ENCODE measurements at regions not wholly inside any gene's neighbourhood (a gene's known extent, or its start where the extent isn't known, plus 50 kb on each side); places are given as distances from the start of the nearest gene placed in this dataset.
A peak's percentile ranks its signal among the peaks of the same experiment; 100 is the strongest.

DNA sequence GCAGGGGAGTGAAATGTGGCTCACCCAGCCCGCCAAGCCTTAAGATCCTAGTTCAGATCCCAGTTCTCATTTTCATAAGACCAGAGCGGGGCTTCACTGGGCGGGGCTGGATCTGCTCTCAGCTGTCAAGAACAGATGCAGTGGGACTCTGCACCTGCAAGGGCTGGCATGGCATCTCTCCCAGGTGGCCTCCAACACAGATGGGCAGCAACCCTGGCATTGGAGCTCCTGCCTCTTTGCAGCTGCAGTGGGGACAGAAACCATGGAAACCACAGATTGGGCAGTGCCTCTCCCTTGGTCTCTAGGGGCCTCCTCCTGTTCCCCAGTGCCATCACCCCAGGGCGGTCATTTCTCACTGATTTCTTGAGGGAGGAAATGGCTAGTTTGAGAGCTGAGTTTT is 267.7 kb downstream of the PRDM2 start:
- no peak for DNase-seq

DNA sequence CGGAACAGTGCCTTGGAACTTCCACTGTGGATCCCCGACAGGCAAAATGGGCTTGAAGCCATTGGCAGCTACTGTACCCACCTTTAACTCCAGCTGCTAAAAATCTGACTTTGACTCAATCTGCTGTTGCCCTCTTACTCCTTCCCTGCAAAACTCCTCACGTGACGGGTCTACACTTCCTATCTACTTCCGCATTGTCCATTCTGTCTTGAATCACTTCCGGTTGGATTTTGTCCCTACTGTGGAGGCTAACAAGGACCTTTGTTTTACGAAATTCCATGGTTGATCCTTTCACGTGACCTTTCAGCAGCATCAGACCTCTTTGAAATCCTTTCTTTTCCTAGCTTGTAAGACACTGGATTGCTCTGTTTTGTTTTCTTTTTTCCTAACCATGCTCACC is 268.4 kb downstream of the PRDM2 start:
- no peak for DNase-seq

DNA sequence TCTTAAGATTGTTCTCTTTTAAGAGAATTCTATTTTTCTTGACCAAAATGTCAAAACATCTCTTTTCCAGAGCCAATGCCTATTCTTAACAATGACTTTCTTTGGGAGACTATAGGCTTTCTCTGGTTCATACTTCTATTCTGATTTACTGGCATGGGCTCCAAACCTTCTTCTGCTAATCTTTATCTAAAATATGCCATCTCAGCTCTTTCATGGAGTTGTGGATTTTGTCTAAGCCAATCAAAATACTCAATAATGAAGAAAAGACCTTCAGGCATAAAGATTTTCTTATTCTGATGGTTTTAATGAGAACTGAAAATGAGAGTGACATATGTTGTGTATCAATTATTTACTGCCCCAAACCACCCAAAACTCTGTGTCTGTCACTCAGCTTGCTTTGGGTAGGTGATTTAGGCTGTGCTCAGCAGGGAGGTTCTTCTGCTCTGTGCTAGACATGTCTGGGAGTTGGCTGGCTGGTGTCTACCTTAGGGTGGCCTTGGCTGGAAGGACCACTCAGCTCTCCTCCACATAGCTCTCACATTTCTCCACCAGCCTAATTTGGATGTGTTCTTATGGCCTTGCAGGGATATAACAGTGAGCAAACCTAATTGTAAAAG is 270.8 kb downstream of the PRDM2 start:
- no peak for DNase-seq

DNA sequence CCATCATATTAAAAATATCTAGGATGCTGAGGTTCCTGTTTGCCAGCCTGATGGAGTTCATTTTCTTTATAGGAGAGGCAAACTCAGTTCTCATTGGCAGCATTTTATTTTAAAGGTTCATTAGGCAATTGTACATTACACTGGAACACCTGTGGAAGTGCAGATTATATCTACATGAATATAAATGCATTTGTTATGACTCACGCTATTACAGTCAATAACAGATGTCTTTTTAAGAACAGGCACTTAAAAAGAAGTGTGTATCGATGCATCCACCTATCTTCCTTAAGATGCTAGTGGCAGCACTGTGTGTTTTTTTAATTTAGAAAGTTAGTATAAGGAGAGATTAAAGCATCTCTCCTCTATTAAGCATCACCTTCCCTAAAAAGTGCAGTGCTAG is 276.5 kb downstream of the PRDM2 start:
- no peak for DNase-seq

DNA sequence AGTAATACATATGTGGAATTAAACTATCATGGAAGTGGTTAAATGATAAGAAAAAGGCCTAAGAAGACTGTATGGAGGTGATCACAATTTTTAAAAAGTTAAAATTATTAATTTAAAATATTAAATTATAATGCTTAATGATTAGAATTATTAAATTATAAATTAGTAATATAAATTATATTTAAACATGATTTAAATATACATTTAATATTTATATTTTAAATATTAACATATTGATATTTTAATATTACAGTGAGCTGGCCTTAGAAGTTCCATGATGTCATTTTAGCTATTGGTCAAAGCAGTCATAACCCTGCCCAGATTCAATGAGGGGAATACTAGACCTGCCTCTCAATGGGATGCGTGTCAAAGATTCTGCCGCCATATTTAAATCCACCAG is 281.2 kb downstream of the PRDM2 start:
- no peak for DNase-seq

DNA sequence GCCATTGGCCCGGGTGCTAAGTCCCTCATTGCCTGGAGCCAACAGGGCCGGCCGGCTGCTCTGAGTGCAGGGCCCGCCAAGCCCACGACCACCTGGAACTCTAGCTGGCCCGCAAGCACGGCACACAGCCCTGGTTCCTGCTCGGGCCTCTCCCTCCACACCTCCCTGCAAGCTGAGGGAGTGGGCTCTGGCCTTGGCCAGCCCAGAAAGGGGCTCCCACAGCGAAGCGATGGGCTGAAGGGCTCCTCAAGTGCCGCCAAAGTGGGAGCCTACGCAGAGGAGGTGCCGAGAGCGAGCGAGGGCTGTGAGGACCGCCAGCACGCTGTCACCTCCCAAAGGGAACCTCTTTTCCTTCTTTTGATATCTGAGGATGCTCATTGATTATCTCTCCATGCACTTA is 283.4 kb downstream of the PRDM2 start:
- DNase-seq, result no peak

DNA sequence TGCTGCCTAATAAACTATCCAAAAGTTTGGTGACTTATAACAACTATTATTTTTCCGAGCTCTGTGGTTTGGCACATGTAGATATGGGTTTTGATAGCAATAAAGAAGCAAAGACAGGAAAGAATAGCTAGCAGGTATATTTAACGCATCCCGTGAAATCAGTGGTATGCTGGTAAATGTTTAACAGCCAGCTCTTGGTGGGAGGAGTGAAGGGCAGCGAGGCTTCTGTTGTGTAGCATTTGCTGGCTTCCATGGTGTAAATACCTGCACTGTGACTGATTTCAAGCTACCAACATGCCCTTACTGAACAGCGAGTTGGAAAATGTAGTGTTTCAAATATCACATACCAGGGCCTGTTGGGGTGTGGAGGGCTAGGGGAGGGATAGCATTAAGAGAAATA is 291.0 kb downstream of the PRDM2 start:
- DNase-seq, result no peak

DNA sequence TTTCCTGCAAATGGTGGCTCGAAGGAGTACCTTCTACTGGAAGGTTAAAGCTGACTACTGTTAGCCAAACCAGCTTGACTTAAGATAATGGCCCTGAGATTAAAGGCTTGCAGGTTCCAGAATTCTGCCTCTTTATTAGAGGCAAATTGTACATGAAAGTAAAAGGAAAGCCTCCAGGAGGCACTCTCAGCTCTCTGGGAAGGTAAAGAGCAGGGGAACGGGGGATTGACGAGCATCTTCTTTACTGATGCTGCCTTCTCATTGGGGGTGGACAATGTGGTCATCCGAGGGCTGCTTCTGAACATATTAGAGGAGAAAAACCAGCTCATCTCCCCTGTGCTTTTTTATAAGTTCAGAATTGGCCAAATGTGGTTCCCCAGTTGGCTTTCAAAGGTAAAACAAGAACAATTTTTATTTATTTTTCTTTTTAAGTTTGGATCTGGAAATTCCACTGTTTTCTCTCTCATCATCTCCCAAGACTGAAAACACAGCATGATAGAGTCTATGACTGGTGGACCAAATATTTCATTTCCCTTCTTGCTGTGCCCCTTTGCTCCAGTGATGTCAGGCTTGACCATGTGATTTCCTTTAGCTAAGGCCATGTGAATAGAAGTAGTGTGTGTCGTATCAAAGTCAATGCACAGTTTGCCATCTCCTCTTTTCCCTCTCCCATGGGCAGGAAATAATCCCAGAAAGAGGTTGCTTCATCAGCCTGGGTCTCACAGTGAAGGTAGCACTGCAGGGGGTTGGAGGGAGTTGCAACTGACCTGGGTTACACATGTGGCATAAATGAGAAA is 292.7 kb downstream of the PRDM2 start:
- no peak for DNase-seq

DNA sequence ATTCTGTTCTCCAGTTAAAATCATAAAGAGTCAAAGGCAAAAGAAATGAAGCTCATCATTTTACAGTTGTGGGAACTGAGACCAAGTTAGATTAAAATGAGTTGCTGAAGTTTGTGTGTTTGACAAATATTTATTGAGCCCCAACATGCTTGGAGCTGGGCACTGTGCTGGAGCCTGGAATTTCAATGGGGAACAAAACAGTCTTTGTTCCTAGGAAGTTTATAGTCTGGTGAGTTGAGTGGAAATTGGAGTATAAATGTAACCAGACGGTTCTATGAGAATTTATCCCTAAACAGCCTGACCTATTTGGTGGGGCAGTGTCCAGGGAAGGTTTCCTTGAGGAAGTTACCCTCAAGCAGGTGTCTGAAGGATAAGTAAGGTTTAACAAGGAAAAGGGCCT is 294.4 kb downstream of the PRDM2 start:
- DNase-seq, result no peak

DNA sequence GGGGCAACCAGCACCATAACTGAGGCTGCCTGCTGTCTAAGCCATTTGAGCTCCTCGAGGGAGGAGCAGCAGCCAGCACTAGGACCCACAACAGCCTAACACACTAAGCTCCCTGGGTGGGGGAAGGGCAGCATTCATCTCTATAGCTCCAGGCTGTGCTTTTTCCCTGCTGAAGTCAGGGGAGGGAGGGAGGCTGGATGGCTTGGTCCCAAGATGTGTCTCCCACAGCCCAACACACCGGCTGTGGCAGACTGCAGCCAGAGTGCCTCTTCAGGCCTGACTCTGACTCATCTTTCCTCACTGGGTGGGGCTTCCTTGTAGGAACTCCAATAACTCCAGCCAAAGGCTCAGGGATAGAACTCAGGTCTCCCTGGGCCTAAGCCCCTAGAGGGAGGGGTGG is 296.3 kb downstream of the PRDM2 start:
- no peak for DNase-seq

DNA sequence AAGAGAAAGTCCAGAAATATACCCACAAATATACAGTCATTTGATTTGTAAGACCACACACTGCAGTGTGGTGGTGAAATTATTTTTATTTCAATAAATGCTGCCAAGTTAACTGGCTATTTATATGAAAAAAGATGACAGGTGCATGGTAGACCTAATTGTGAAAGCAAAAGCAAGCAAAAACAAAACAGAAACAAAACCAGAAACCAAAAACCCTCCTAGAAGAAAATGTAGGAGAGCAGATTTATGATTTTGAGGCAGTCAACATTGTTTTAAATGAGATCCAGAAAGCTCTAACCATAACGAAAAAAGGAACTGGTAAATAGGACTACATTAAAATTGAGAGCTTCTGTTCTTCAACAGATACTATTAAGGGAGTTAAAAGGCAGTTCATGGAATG is 303.6 kb downstream of the PRDM2 start:
- no peak for DNase-seq

DNA sequence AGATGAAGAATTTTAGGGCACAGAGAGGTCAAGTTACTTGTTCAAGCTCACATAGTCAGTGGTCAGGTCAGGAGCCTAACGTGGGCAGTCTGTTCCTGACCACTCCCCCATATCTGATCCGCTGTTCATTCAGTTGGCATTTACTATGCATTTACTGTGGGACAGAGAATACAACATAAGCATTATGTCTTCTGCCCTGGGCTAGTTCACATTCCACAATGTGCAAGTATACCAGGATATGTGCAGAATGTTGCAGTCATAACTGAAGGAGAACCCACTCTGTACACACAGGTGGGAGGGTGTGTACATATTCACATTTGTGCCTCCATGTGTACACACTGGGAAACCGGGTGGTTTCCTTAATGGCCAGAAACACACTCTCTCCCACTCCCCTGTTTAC is 309.6 kb downstream of the PRDM2 start:
- DNase-seq, result no peak

DNA sequence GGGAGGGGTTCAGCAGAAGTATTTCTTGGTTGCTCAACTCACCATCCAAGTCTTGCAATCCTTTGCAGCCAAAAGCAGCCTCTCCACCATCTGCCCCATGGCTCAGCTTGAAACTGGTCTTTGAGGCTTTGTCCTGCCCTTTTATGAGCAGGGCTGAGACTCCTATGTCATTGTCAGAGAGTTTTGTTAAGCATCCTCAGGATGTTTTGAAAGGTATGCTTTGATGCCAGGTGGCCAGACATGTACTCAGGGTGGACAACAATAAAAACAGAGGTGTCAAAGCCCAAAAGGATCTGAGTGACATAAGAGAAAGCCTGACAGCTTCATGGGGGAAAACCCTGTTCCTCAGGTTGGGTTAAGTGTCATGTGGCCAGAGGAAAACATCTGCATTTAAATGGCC is 310.5 kb downstream of the PRDM2 start:
- no peak for DNase-seq

DNA sequence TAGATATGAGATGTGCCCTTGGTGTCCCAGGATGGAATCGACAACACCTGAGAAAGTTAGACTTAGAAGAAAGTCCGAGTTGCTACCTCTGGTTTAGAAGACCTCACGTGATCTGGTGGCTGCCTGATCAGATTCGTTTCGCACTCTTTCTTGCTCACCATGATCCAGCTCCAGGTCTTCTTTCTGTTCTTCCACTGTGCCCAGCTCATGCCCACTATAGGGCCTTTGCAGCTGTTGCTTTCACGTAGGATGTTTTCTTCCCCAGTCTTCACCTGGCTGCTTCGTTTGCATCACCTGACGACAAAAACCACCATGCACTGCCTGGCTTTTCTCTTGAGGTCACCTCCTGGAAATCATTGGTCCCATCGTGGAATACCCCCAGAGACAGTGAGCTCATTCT is 311.1 kb downstream of the PRDM2 start:
- no peak for DNase-seq

DNA sequence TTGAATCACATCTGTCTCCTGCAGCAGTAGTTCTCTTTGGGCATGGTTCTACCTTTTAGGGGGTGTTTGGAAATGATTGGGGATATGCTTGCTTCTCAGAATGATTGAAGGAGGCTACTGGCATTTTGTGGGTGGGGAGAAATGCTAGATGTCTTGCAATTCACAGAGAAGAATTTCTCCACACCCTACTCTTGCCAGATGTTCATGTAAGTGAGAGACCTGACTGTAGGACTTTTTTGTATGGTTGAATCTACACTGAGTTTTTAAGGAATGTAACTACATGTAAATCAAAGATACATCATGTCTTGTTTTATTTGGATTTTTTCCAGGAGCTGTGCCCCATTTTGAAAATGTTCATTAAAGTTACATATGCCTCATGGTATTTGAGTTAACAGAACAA is 311.9 kb downstream of the PRDM2 start:
- DNase-seq, result no peak

DNA sequence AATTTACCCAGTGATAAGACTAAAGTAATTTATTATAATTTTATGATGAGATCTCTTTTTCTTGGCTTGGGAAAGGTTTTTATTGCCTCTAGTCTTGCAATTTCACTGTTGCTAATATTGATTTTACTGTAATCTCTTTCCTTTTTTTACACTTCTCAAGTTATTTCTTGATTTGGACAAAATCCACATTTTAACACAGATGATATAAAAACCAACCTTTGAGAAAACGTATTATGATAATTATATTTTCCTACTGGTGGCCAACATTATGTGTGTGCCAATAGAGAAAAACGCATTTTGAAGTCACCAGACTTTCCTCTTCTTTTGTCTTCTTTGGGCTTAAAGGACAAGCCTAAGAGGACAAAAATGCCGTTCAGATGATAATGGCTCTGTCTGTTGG is 314.9 kb downstream of the PRDM2 start:
- DNase-seq, result no peak

DNA sequence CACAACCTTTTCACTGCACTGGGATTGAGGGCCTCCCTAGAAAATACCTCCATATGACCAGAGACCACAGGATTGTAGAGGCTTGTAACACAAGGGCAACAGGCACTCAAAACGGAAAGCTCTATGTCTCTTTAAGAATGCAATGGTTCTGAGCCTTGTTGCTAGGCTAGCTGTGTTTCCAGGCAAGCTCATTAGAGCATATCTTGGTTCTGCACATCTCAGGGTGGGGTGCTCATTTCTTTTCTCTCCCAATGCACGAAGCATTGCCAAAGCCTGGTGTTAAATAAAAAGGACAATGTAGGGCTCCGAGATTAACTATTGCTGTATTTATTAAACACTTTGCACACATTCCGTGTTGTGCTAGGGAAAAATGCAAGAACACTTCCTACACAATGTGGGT is 315.9 kb downstream of the PRDM2 start:
- peak in 3 of 56 donors; percentile 1 to 19 (median 7) for DNase-seq

DNA sequence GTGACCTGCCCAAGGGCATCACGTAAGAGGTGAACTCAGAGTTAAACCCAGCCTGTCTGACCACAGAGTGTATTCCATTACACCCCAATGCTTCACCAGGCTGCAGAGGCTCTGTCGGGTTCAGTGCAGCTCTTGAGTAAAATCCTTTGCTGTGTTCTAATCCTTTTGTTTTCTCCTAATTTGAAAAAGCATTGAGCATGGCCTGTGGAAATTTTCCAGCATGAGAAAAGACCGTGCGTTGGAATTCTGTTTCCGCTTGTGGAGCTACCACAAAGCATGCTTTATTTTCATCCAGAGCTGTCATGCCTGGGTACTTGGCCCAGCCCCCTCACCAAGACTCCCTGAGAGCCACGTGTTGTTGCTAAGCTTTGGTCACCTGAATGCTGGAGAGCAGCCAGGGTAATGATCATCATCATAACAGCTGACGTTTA is 317.6 kb downstream of the PRDM2 start:
- peak in 39 of 56 donors; percentile 5 to 87 (median 26) for DNase-seq

DNA sequence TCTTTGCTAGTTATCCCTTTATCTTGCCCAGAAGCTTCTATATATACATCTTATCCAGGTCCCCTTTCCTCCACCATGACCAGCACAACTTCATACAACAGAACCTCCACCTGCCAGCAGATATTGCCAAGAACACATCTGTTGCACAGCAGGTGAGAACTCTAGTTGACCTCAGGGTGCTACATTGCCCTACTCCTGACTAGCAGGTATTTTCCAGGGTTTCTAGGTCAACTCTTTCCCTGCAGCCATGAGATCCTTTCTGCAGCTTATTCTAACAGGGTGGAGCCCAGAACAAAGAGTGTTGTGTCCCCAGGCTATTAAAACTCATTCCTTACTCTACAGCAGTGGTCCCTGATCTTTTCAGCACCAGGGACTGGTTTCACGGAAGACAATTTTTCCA is 319.5 kb downstream of the PRDM2 start:
- DNase-seq, result no peak

DNA sequence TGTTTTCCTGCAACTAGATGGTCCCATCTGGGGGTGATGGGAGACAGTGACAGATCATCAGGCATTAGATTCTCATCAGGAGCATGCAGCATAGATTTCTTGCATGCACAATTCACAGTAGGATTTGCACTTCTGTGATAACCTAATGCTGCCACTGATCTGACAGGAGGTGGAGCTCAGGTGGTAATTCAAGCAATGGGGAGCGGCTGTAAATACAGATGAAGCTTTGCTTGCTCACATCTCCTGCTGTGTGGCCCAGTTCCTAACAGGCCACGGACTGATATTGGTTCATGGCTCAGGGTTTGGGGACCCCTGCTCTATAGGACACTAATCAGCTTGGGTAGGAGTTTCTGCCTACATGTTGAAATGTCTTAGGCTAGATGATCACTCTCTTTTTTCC is 320.0 kb downstream of the PRDM2 start:
- DNase-seq, result no peak

DNA sequence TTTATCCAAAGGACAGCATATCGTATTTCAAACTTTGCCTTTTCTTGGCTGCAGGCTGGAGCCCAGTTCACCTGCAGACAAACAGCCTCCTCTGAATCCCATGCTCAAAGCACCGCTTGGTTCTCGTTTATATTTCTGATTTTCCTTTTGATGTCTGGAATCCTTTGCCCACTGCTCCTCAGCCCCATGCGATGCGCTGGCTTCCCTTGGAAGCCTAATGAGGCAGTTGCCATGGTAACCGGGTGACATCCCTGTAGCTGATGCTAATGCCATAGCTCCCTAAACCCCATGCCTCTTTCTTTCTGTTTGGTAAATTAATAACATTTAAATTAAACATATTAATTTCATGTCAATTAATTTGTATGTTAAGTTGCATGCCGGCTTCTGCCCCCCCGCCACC is 327.1 kb downstream of the PRDM2 start:
- DNase-seq, result peak in 14 of 56 donors; percentile 0 to 48 (median 6)

DNA sequence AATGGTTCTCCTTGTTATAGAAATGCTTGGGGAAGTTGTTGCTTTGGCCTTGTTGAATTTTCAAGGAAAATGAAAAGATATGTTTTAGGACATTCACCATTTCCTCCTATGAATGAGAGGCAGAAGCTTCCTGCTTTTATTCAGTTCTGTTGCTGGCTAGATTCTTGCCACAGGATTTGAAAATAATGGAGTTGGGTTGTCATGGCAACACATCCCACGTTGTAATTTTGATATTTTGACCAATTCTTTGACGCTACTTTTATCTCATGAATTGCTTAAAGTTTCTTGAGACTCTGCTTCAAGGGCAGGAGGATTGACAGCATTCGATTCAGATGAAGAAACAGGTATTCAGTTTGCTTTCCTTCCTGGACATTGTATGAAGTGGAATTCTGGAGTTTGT is 331.5 kb downstream of the PRDM2 start:
- DNase-seq, result peak in 2 of 56 donors; percentile 6 to 9

DNA sequence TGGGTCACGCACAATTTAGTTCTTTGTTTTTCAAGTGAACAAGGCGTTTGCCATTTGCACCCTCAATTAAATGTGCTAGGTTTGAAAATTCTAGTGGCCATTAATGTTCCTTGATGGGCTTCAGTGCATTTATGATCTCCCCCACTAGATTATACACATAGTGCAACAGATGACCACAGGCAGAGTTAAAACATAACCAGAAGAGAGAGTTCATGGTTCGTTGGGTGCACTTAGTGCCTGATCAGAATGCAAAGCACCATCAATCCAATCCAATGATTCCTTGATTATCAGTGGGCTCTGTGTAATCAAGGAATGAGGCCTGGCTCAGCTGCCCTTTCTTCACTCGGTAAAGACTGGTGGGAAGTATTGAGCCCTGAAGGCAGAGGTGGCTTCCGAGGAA is 334.5 kb downstream of the PRDM2 start:
- DNase-seq, result no peak

Data from amygdala (tissue), 56 donors.